ENCODE measurements at regions not wholly inside any gene's neighbourhood (a gene's known extent, or its start where the extent isn't known, plus 50 kb on each side); places are given as distances from the start of the nearest gene placed in this dataset.

DNA sequence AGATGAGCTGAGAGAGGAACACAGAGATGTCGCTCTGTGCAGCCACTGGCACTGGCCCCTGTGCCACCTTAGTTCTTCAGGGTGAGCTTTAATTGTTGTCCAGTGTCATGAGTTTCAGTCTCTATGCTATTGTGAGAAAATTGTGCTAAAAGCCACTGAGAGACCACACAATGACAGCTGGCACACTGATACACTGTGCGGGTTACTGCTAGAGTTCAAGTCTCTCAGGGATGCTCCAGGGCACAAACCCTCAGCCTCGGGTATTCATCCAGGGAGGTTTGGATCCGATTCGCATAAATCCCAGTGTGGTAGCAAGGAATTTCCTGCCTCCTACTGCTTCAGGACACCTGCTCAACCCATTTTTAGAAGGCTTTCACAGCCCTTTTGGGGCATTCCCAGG lies 68.1 kb upstream of the EDNRB start:
- Mint-ChIP-seq H3K4me1 (no peaks in the 10 kb centered on the region), H3K27me3 (peaks cover 1% of the 10 kb centered on the region), H3K9me3 (ENCODE audit: low read depth) (no peaks in the 10 kb centered on the region), H3K27ac (no peak overlapping the region), H3K36me3 (ENCODE audit: low read depth) (no peaks in the 10 kb centered on the region), H3K4me3 (no peak overlapping the region)
- no peak for ATAC-seq
- DNase-seq: no peak
- ChIA-PET POLR2A (no interaction called here), CTCF (no interaction called here)
- intact Hi-C loops (cut with DNase I, micrococcal nuclease): no loop called here

DNA sequence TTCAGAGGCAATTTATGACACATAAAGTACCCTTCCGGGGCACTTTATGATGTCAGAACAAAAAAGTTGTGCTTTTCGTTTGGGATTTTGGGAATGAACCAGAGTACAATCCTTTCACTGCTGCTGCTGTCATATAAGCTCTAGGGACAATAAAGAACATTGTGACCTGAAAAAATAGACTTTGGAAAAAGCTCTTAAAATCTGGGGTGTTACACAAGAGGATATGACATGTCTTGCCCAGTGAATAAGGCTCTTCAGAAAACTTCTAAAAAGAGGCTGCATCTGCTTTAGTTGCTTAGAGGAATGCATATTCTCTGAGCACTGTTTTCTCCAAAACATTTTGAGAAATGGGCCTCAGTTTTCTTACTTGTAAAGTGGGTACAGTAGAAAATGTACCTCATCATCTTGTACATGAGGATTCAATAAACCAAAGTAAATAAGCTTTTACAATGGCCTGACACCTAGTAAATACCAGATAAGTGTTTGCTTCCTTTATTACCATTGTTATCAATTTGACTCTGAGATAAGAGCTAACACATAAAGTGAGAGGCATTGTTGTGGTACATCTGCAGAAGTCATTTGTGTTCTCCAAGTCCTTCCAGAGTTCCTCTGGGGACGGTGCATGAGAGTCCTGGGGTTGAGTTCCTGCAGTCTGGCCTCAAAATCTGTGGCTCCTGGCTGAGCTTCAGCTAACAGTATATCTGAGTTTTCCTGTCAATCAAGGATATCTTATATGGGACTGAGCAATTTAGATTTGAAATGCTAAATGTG lies 67.4 kb upstream of the EDNRB start:
- Mint-ChIP-seq H3K27ac (no peak overlapping the region), H3K36me3 (ENCODE audit: low read depth) (no peaks in the 10 kb centered on the region), H3K27me3 (peaks cover 2% of the 10 kb centered on the region), H3K4me3 (no peak overlapping the region), H3K9me3 (ENCODE audit: low read depth) (no peaks in the 10 kb centered on the region), H3K4me1 (no peaks in the 10 kb centered on the region)
- POLR2A ChIA-PET: no interaction called here
- intact Hi-C loops (cut with DNase I, micrococcal nuclease): no loop called here
- CTCF ChIA-PET: interaction anchor here (0.6 to 1.0 kb wide), 2 partner anchors 149 to 162 kb away, joined by 3 read pairs; no protein-coding TSS in a partner anchor
- ATAC-seq: no peak
- DNase-seq: no peak

DNA sequence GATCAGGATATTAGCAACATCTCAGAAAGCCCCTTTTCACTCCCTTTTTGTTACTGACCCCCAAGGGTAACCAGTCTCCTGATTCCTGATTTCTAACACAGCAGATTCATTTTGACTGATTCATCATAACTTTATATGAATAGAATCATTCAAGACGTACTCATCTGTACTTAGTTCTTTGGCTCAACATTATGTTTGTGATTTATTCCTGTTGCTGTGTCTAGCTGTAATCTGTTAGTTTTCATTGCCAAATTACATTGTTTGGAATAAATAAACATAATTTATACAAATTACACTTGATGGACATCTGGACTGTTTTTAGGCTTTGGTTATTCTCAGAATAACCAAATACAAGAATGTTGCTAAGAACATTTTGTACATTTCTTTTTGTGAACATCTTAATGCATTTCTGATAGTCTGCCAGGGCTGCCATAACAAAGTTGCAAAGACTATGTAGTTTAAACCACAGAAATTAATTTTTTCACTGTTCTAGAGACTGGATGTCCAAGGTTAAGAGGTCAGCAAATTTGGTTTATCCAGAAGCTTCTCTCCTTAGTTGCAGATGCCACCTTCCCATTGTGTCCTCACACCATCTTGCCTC lies 62.8 kb upstream of the EDNRB start:
- intact Hi-C loops (cut with DNase I, micrococcal nuclease): no loop called here
- POLR2A ChIA-PET: no interaction called here
- CTCF ChIA-PET: no interaction called here
- Mint-ChIP-seq H3K9me3 (ENCODE audit: low read depth) (no peaks in the 10 kb centered on the region), H3K36me3 (ENCODE audit: low read depth) (no peaks in the 10 kb centered on the region), H3K4me3 (no peak overlapping the region), H3K27me3 (peaks cover 2% of the 10 kb centered on the region), H3K4me1 (no peaks in the 10 kb centered on the region), H3K27ac (no peak overlapping the region)
- no peak for DNase-seq
- ATAC-seq: no peak

DNA sequence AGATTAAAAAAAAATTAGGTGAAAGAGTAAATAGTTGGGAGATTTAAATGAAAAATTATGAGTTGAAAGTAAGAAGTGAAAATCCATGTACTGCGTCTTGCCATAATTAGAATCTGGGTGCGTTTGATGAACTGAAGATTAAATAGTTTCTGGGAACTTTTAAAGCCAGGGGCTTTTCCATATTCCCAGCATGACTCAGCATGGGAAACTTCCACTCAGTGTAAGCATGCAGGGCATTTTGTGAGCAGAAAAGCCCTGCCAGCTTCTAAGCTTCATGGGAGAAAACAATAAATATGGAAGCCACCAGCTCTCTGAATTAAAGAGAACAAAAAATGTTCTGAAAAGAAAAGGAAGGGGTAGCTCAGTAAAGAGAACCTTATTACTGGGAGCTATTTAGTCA lies 62.0 kb upstream of the EDNRB start:
- Mint-ChIP-seq H3K4me3 (no peak overlapping the region), H3K4me1 (no peaks in the 10 kb centered on the region), H3K27ac (no peak overlapping the region), H3K9me3 (ENCODE audit: low read depth) (no peaks in the 10 kb centered on the region), H3K27me3 (peaks cover 2% of the 10 kb centered on the region), H3K36me3 (ENCODE audit: low read depth) (no peaks in the 10 kb centered on the region)
- POLR2A ChIA-PET: no interaction called here
- intact Hi-C loops (cut with DNase I, micrococcal nuclease): no loop called here
- ATAC-seq (no peak), DNase-seq (no peak)
- CTCF ChIA-PET: no interaction called here

DNA sequence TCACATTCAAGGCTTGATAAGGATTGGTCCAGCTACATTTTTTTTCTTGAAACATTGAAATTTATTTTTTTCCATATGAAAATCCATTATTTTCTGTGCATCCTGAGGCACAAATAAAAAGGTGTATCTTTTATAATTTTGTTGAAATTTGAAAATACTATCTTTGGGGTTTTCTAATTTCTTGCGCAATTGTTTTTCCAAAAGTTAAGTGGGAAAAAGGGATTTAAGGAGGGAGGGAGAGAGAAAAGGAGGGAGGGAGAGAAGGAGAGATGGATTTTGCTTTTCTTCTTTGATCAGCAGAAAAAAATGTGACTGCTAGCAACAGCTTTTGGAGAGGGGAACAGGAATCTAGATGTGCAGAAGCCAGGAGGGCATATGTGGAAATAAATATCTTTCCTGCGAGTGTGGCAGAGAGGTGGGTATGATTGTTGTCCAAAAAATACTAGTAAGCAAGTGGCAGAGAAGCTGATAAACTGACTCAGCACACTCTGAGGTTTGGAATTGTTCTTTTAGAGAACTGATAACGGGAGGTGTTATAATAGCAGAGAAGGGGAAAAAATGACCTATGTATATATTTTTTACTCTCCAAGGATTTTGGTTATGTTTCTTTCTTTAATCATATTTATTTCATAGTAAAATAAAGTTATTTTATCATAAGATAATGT lies 61.2 kb upstream of the EDNRB start:
- no peak overlapping the region for H3K27ac Mint-ChIP-seq
- DNase-seq (no peak), ATAC-seq (no peak)
- H3K4me1 Mint-ChIP-seq: no peaks in the 10 kb centered on the region
- peaks cover 2% of the 10 kb centered on the region for H3K9me3 Mint-ChIP-seq (ENCODE audit: low read depth)
- CTCF ChIA-PET: no interaction called here
- intact Hi-C loops (cut with DNase I, micrococcal nuclease): no loop called here
- no peaks in the 10 kb centered on the region for H3K36me3 Mint-ChIP-seq (ENCODE audit: low read depth)
- no peak overlapping the region for H3K4me3 Mint-ChIP-seq
- POLR2A ChIA-PET: no interaction called here
- H3K27me3 Mint-ChIP-seq: peaks cover 3% of the 10 kb centered on the region

DNA sequence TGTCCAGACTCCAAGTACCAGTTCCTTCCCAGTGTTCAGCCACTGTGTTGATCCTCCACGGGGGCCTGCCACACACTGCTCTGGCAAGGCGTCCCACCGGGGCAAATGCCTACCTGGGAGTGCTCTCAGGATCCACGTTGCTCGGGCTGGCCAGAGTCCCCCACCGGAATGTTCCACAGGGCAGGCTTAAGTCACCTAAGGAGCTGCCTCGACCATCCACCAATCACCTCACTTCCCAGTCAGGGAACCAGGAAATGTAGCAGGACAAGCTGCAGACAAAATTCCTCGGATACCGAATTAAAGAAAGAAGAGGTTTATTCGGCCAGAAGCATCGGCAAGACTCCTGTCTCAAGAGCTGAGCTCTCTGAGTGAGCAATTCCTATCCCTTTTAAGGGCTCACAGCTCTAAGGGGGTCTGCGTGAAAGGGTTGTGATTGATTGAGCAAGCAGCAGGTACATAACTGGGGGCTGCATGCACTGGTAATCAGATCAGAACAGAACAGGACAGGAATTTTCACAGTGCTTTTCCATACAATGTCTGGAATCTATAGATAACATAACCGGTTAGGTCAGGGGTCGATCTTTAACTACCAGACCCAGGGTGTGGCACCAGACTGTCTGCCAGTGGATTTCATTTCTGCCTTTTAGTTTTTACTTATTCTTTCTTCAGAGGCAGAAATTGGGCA lies 56.9 kb upstream of the EDNRB start:
- Mint-ChIP-seq H3K27me3 (peaks cover 2% of the 10 kb centered on the region), H3K36me3 (ENCODE audit: low read depth) (no peaks in the 10 kb centered on the region), H3K27ac (no peak overlapping the region), H3K4me1 (no peaks in the 10 kb centered on the region), H3K9me3 (ENCODE audit: low read depth) (peaks cover 4% of the 10 kb centered on the region), H3K4me3 (no peak overlapping the region)
- intact Hi-C loops (cut with DNase I, micrococcal nuclease): no loop called here
- CTCF ChIA-PET: no interaction called here
- DNase-seq (no peak), ATAC-seq (no peak)
- POLR2A ChIA-PET: no interaction called here

DNA sequence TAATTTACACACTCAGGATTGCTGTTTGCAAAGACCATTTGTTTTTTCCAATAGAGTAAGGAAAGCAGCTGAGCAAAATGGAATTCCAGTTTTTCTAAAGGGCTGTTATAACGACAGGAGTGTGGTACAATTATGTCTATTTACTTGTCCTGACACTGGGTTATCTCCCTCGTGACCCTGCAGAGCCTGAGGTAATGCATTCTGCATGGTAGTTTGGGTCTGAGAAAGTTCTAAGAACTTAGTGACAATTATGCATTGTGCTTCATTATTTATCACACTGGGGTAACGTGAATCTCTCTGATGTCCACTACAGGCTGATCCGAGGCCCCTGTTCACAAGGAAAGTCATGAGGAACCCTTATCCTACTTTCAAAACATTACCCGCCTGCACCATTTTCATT lies 50.7 kb upstream of the EDNRB start:
- no peaks in the 10 kb centered on the region for H3K9me3 Mint-ChIP-seq (ENCODE audit: low read depth)
- POLR2A ChIA-PET: no interaction called here
- ATAC-seq: no peak

More for the DNA sequence above, 50.7 kb upstream of the EDNRB start:
- no peak for DNase-seq
- H3K4me1 Mint-ChIP-seq: no peaks in the 10 kb centered on the region
- CTCF ChIA-PET: no interaction called here
- intact Hi-C loops (cut with DNase I, micrococcal nuclease): no loop called here
- no peaks in the 10 kb centered on the region for H3K27me3 Mint-ChIP-seq
- H3K36me3 Mint-ChIP-seq (ENCODE audit: low read depth): no peaks in the 10 kb centered on the region
- H3K4me3 Mint-ChIP-seq: no peak overlapping the region
- no peak overlapping the region for H3K27ac Mint-ChIP-seq
